IPS-20b (cell line): ENCODE measurements at regions not wholly inside any gene's neighbourhood (a gene's known extent, or its start where the extent isn't known, plus 50 kb on each side); places are given as distances from the start of the nearest gene placed in this dataset.
"Not testable (repeated sequence)": the region's sequence is repeated elsewhere in the genome, so short reads cannot be mapped to it uniquely, and the experiment has no call there.

Experiments
- H3K27ac ChIP-seq: one replicate; pipeline ENCODE4 v1.5.1; 2013; ENCODE audit warnings: low read length
- H3K27me3 ChIP-seq: 2 replicates; pipeline ENCODE4 v1.6.1; 2013; ENCODE audit warnings: mild to moderate bottlenecking, low read length, inconsistent platforms; ENCODE audit not compliant: insufficient read depth
- H3K36me3 ChIP-seq: 2 replicates; pipeline ENCODE4 v1.6.1; 2013; ENCODE audit warnings: low read depth, mild to moderate bottlenecking, inconsistent platforms, low read length, moderate library complexity; ENCODE audit not compliant: insufficient read depth
- H3K4me1 ChIP-seq: 2 replicates; pipeline ENCODE4 v1.6.1; 2013; ENCODE audit warnings: mild to moderate bottlenecking, control low read depth, inconsistent platforms, low read length, moderate library complexity; ENCODE audit not compliant: insufficient read depth
- H3K4me3 ChIP-seq: 2 replicates; pipeline ENCODE4 v1.5.1; 2013; ENCODE audit warnings: mild to moderate bottlenecking, low read length, inconsistent platforms
- H3K9ac ChIP-seq: 2 replicates; pipeline ENCODE4 v1.6.1; 2013; ENCODE audit warnings: low read depth, mild to moderate bottlenecking, inconsistent platforms, low read length, moderate library complexity
- H3K9me3 ChIP-seq: 2 replicates; pipeline ENCODE4 v1.6.1; 2013; ENCODE audit warnings: mild to moderate bottlenecking, low read depth, low read length, inconsistent platforms; ENCODE audit not compliant: insufficient read depth

- H3K27me3 ChIP-seq, H3K27ac ChIP-seq: not testable (repeated sequence)
Measured at GRCh38 chrX:134045372-134045771, 60.0 kb upstream of the GPC3 start.

GRCh38 chrX:134067107-134067506, 81.7 kb upstream of the GPC3 start:
- H3K9ac ChIP-seq, H3K4me3 ChIP-seq, H3K27ac ChIP-seq, H3K4me1 ChIP-seq, H3K9me3 ChIP-seq, H3K27me3 ChIP-seq, H3K36me3 ChIP-seq: not testable (repeated sequence)

More at GRCh38 chrX:134045372-134045771, 60.0 kb upstream of the GPC3 start:
- H3K9me3 ChIP-seq, H3K4me1 ChIP-seq, H3K36me3 ChIP-seq, H3K4me3 ChIP-seq, H3K9ac ChIP-seq: not testable (repeated sequence)

DNA sequence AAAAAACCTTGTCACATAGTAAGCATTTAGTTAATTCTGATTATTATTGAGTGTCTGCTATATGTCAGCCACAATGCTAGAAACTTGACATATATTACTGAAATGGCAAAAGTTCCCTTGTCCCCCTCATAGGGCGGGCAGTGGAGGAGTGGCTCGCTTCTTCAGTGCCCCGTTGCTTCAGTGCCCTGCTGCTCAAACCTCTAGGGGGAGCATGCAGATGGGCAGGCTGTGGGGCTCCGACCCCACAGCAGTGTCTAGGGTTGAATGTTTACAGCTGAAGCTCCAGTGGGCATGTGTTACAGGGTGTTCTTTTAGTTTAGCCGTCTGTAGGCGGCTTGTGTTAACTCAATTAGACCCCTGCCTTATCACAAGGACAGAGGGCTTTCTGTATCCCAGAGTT, 86.5 kb upstream of the GPC3 start:
- not testable (repeated sequence) for H3K4me3 ChIP-seq, H3K9ac ChIP-seq, H3K27ac ChIP-seq, H3K36me3 ChIP-seq, H3K27me3 ChIP-seq, H3K4me1 ChIP-seq
- H3K9me3 ChIP-seq = peaks cover 10% of the 10 kb centered on the region; the same call in 1 of the 2 replicates

DNA sequence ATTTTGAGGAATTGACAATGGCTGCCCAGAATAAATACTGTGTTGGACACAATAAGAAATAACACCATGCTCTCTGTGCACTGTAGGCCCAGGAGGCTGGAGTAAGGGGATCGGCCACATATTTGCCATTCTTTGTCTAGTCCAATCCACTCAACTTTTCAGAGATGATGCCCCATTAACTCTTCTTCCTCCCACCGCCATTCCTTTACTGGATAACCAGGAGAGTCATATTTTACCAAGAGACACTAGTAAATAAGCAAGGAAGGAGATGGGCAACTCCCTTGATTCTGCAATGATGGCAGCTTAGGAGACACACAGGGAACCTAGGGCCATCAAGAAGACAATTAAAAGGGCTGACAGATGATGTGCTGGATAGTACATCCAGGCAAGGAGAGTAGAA, 87.9 kb upstream of the GPC3 start:
- H3K4me1 ChIP-seq = no peaks in the 10 kb centered on the region
- peaks cover 10% of the 10 kb centered on the region; the same call in 1 of the 2 replicates for H3K9me3 ChIP-seq
- H3K9ac ChIP-seq = no peak overlapping the region
- no peak overlapping the region for H3K4me3 ChIP-seq
- H3K27me3 ChIP-seq = no peaks in the 10 kb centered on the region
- no peak overlapping the region for H3K27ac ChIP-seq
- no peaks in the 10 kb centered on the region for H3K36me3 ChIP-seq

DNA sequence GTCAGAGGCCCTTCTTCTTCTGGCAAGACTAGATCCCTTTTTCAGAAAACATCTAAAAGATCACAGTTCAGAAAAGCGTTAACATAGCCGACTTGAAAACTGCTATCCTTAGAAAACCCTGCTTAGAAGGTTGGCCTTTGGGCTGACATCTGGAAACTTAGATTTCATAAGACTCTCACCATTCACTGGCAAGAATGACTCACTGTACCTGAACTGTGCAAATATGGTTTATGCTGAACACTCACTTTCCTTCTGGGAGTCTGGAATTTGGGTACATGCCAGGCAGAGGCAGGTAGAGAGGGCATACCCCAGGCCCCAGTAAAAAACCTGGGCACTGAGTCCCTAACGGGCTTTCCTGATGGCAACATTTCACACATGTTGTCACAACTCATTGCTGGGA, 88.8 kb upstream of the GPC3 start:
- peaks cover 10% of the 10 kb centered on the region; the same call in 1 of the 2 replicates for H3K9me3 ChIP-seq
- no peak overlapping the region for H3K4me3 ChIP-seq
- no peaks in the 10 kb centered on the region for H3K27me3 ChIP-seq

GRCh38 chrX:134075894-134076718, 90.7 kb upstream of the GPC3 start:
- Histone ChIP-seq H3K4me3 (no peak overlapping the region), H3K9ac (no peak overlapping the region), H3K36me3 (no peaks in the 10 kb centered on the region), H3K27ac (no peak overlapping the region), H3K9me3 (peaks cover 10% of the 10 kb centered on the region; the same call in 1 of the 2 replicates), H3K27me3 (no peaks in the 10 kb centered on the region), H3K4me1 (no peaks in the 10 kb centered on the region)

More for the DNA sequence above, 88.8 kb upstream of the GPC3 start:
- Histone ChIP-seq H3K9ac (no peak overlapping the region), H3K27ac (no peak overlapping the region), H3K36me3 (no peaks in the 10 kb centered on the region), H3K4me1 (no peaks in the 10 kb centered on the region)

GRCh38 chrX:134095366-134095765, 110.0 kb upstream of the GPC3 start:
- no peak overlapping the region for H3K27ac ChIP-seq
- H3K9ac ChIP-seq = no peak overlapping the region
- no peaks in the 10 kb centered on the region for H3K36me3 ChIP-seq
- H3K9me3 ChIP-seq = no peaks in the 10 kb centered on the region
- H3K4me3 ChIP-seq = no peak overlapping the region
- H3K4me1 ChIP-seq = no peaks in the 10 kb centered on the region
- H3K27me3 ChIP-seq = no peaks in the 10 kb centered on the region

DNA sequence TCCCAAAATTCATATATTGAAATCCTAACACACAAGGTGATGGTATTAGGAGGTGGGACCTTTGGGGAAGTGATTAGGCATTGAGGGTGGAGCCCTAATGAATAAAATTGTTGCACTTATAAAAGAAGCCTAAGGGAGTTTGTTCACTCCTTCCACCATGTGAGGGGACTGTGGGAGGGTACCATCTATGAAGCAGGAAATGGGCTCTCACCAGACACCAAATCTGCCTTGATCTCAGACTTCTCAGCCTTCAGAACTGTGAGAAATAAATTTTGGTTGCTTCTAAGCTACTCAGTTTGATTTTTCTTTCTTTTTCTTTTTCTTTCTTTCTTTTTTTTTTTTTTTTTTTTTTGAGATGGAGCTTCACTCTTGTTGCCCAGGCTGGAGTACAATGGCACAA, 116.2 kb upstream of the GPC3 start:
- no peak overlapping the region for H3K27ac ChIP-seq
- H3K9ac ChIP-seq = no peak overlapping the region
- H3K27me3 ChIP-seq = no peaks in the 10 kb centered on the region
- H3K36me3 ChIP-seq = no peaks in the 10 kb centered on the region
- H3K4me1 ChIP-seq = no peaks in the 10 kb centered on the region
- no peaks in the 10 kb centered on the region for H3K9me3 ChIP-seq
- H3K4me3 ChIP-seq = no peak overlapping the region

- no peaks in the 10 kb centered on the region for H3K27me3 ChIP-seq
- H3K4me3 ChIP-seq = no peak overlapping the region
- H3K36me3 ChIP-seq = no peaks in the 10 kb centered on the region
- H3K9me3 ChIP-seq = 0 out of 2 replicates have a peak, but pooled peaks cover 4% of the 10 kb centered on the region
- H3K4me1 ChIP-seq = no peaks in the 10 kb centered on the region
- no peak overlapping the region for H3K9ac ChIP-seq
- no peak overlapping the region for H3K27ac ChIP-seq
Measured at GRCh38 chrX:134115270-134115669, 121.7 kb upstream of the CCDC160 start.

DNA sequence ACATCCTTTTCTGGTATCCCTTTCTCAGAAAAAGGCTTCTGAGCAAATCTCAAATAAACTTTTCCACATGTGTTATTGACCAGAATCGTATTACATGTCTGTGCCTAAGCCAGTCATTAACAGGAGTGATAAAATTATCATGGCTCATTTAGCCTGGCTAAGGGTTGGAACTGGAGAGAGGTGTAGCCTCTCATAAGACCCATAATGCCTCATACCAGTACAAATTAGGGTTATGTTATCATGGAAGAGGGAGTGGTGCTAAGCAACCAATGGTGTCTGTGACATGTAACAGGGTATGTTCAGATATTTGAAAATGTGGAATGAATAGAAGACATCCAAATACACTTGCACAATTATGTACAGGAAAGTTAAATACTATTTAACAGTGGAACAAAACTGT, 99.6 kb upstream of the CCDC160 start:
- Histone ChIP-seq H3K4me3 (no peak overlapping the region), H3K9ac (no peak overlapping the region), H3K27ac (no peak overlapping the region), H3K9me3 (no peaks in the 10 kb centered on the region), H3K4me1 (0 out of 2 replicates have a peak, but pooled peaks cover 3% of the 10 kb centered on the region), H3K27me3 (no peaks in the 10 kb centered on the region), H3K36me3 (no peaks in the 10 kb centered on the region)

GRCh38 chrX:134139090-134139489, 97.9 kb upstream of the CCDC160 start:
- Histone ChIP-seq H3K9me3 (no peaks in the 10 kb centered on the region), H3K36me3 (no peaks in the 10 kb centered on the region), H3K9ac (no peak overlapping the region), H3K4me3 (no peak overlapping the region), H3K27me3 (no peaks in the 10 kb centered on the region), H3K4me1 (0 out of 2 replicates have a peak, but pooled peaks cover 3% of the 10 kb centered on the region), H3K27ac (no peak overlapping the region)

- no peaks in the 10 kb centered on the region for H3K36me3 ChIP-seq
- H3K9me3 ChIP-seq = no peaks in the 10 kb centered on the region
- no peaks in the 10 kb centered on the region for H3K27me3 ChIP-seq
- no peak overlapping the region for H3K27ac ChIP-seq
- H3K4me1 ChIP-seq = no peaks in the 10 kb centered on the region
- H3K9ac ChIP-seq = no peak overlapping the region
- no peak overlapping the region for H3K4me3 ChIP-seq
Measured at GRCh38 chrX:134144231-134144630, 92.8 kb upstream of the CCDC160 start.
